ENCODE measurements at regions not wholly inside any gene's neighbourhood (a gene's known extent, or its start where the extent isn't known, plus 50 kb on each side); places are given as distances from the start of the nearest gene placed in this dataset.
A peak's percentile ranks its signal among the peaks of the same experiment; 100 is the strongest.

- DNase-seq: peak in 13 of 42 donors; percentile 5 to 66 (median 40)
- intact Hi-C loops (cut with DNase I): no loop called here
Measured at GRCh38 chr1:185681034-185681633, 53.1 kb upstream of the HMCN1 start.

GRCh38 chr1:185680453-185680852, 53.7 kb upstream of the HMCN1 start:
- intact Hi-C loops (cut with DNase I): no loop called here

GRCh38 chr1:185679220-185679619, 55.0 kb upstream of the HMCN1 start:
- intact Hi-C loops (cut with DNase I): no loop called here
- DNase-seq: no peak

More at GRCh38 chr1:185680453-185680852, 53.7 kb upstream of the HMCN1 start:
- no peak for DNase-seq

- intact Hi-C loops (cut with DNase I): no loop called here
- DNase-seq: no peak
Measured at GRCh38 chr1:185676969-185677368, 57.2 kb upstream of the HMCN1 start.

- intact Hi-C loops (cut with DNase I): no loop called here
- peak in 1 of 42 donors; percentile 7 for DNase-seq
Measured at GRCh38 chr1:185674201-185674600, 60.0 kb upstream of the HMCN1 start.

- intact Hi-C loops (cut with DNase I): no loop called here
- DNase-seq: peak in 1 of 42 donors; percentile 13
Measured at GRCh38 chr1:185672719-185673360, 61.4 kb upstream of the HMCN1 start.

- DNase-seq: peak in 37 of 42 donors; percentile 9 to 78 (median 48)
- intact Hi-C loops (cut with DNase I): no loop called here
Measured at GRCh38 chr1:185670187-185670627, 64.0 kb upstream of the HMCN1 start.

GRCh38 chr1:185668013-185668412, 66.2 kb upstream of the HMCN1 start:
- DNase-seq: no peak
- intact Hi-C loops (cut with DNase I): loop anchor here (5.0 kb wide), 1 partner anchor 351 kb away; the partner anchor contains the start of gene IVNS1ABP

- DNase-seq: no peak
- intact Hi-C loops (cut with DNase I): loop anchor here (5.0 kb wide), 1 partner anchor 349 kb away; the partner anchor contains the start of gene IVNS1ABP
Measured at GRCh38 chr1:185666582-185666981, 67.6 kb upstream of the HMCN1 start.

- DNase-seq: no peak
- intact Hi-C loops (cut with DNase I): no loop called here
Measured at GRCh38 chr1:185663771-185664296, 70.4 kb upstream of the HMCN1 start.

GRCh38 chr1:185663332-185663731, 70.9 kb upstream of the HMCN1 start:
- no peak for DNase-seq
- intact Hi-C loops (cut with DNase I): no loop called here

GRCh38 chr1:185661971-185662370, 72.2 kb upstream of the HMCN1 start:
- intact Hi-C loops (cut with DNase I): no loop called here

GRCh38 chr1:185656663-185657062, 77.5 kb upstream of the HMCN1 start:
- DNase-seq: no peak
- intact Hi-C loops (cut with DNase I): no loop called here

More at GRCh38 chr1:185661971-185662370, 72.2 kb upstream of the HMCN1 start:
- no peak for DNase-seq

GRCh38 chr1:185654952-185655314, 79.3 kb upstream of the HMCN1 start:
- intact Hi-C loops (cut with DNase I): no loop called here
- DNase-seq: no peak

GRCh38 chr1:185654199-185654951, 79.8 kb upstream of the HMCN1 start:
- no peak for DNase-seq
- intact Hi-C loops (cut with DNase I): no loop called here

GRCh38 chr1:185653615-185654014, 80.6 kb upstream of the HMCN1 start:
- DNase-seq: no peak
- intact Hi-C loops (cut with DNase I): no loop called here

GRCh38 chr1:185652348-185652747, 81.8 kb upstream of the HMCN1 start:
- intact Hi-C loops (cut with DNase I): no loop called here
- DNase-seq: no peak

GRCh38 chr1:185650602-185651230, 83.5 kb upstream of the HMCN1 start:
- DNase-seq: no peak
- intact Hi-C loops (cut with DNase I): no loop called here

- no peak for DNase-seq
- intact Hi-C loops (cut with DNase I): no loop called here
Measured at GRCh38 chr1:185648858-185649589, 85.2 kb upstream of the HMCN1 start.
